GM12892 (cell line): ENCODE measurements at regions not wholly inside any gene's neighbourhood (a gene's known extent, or its start where the extent isn't known, plus 50 kb on each side); places are given as distances from the start of the nearest gene placed in this dataset.

Experiments used
- POLR2A ChIP-seq: IDR thresholded peaks from 2 replicates; pipeline ENCODE4 v1.6.1; 2011; ENCODE audit warnings: low read depth, low read length, control low read depth
- POLR2AphosphoS5 ChIP-seq: IDR thresholded peaks from 2 replicates; pipeline ENCODE4 v1.6.1; 2011; ENCODE audit warnings: low read depth, low read length, control low read depth

- TF ChIP-seq POLR2AphosphoS5 (no peak), POLR2A (no peak)
Observed at GRCh38 chr15:39304201-39304841, 276.6 kb upstream of the THBS1 start.
